ENCODE measurements at regions not wholly inside any gene's neighbourhood (a gene's known extent, or its start where the extent isn't known, plus 50 kb on each side); places are given as distances from the start of the nearest gene placed in this dataset.

- H3K27me3 ChIP-seq (replicated peaks), result no peaks in the 10 kb centered on the region
- no peak for TF ChIP-seq CTCF (IDR thresholded peaks at IDR 0.05; ENCODE audit: low read depth, low read length, missing control alignments)
- H3K4me3 ChIP-seq (ENCODE audit: low read depth, low read length), result no peak overlapping the region
- in situ Hi-C loops (cut with HindIII; ENCODE audit: low pct_ligation_motif_present, low sequenced_read_pairs), result no loop called here
- DNase-seq, result no peak
- H3K27ac ChIP-seq, result no peak overlapping the region
- no peaks in the 10 kb centered on the region for H3K36me3 ChIP-seq (replicated peaks)
Measured at GRCh38 chrX:43218198-43218597, 437.9 kb upstream of the MAOA start.

GRCh38 chrX:43224496-43224895, 431.6 kb upstream of the MAOA start:
- Histone ChIP-seq H3K27ac (no peak overlapping the region), H3K4me3 (ENCODE audit: low read depth, low read length) (no peak overlapping the region), H3K36me3 (replicated peaks) (no peaks in the 10 kb centered on the region), H3K27me3 (replicated peaks) (no peaks in the 10 kb centered on the region)
- no peak for DNase-seq
- no peak for TF ChIP-seq CTCF (IDR thresholded peaks at IDR 0.05; ENCODE audit: low read depth, low read length, missing control alignments)
- in situ Hi-C loops (cut with HindIII; ENCODE audit: low pct_ligation_motif_present, low sequenced_read_pairs), result no loop called here

GRCh38 chrX:43225626-43226328, 430.3 kb upstream of the MAOA start:
- no peak for DNase-seq
- Histone ChIP-seq H3K36me3 (replicated peaks) (no peaks in the 10 kb centered on the region), H3K27ac (no peak overlapping the region), H3K4me3 (ENCODE audit: low read depth, low read length) (no peak overlapping the region), H3K27me3 (replicated peaks) (no peaks in the 10 kb centered on the region)
- no peak for TF ChIP-seq CTCF (IDR thresholded peaks at IDR 0.05; ENCODE audit: low read depth, low read length, missing control alignments)
- in situ Hi-C loops (cut with HindIII; ENCODE audit: low pct_ligation_motif_present, low sequenced_read_pairs), result no loop called here

- Histone ChIP-seq H3K36me3 (replicated peaks) (no peaks in the 10 kb centered on the region), H3K27me3 (replicated peaks) (no peaks in the 10 kb centered on the region), H3K4me3 (ENCODE audit: low read depth, low read length) (no peak overlapping the region), H3K27ac (no peak overlapping the region)
- in situ Hi-C loops (cut with HindIII; ENCODE audit: low pct_ligation_motif_present, low sequenced_read_pairs), result no loop called here
- no peak for TF ChIP-seq CTCF (IDR thresholded peaks at IDR 0.05; ENCODE audit: low read depth, low read length, missing control alignments)
- DNase-seq, result no peak
Measured at GRCh38 chrX:43238461-43238945, 417.6 kb upstream of the MAOA start.

GRCh38 chrX:43239356-43239755, 416.7 kb upstream of the MAOA start:
- no peak for TF ChIP-seq CTCF (IDR thresholded peaks at IDR 0.05; ENCODE audit: low read depth, low read length, missing control alignments)
- H3K27me3 ChIP-seq (replicated peaks), result no peaks in the 10 kb centered on the region
- no peak overlapping the region for H3K27ac ChIP-seq
- DNase-seq, result no peak
- H3K36me3 ChIP-seq (replicated peaks), result no peaks in the 10 kb centered on the region
- no peak overlapping the region for H3K4me3 ChIP-seq (ENCODE audit: low read depth, low read length)
- in situ Hi-C loops (cut with HindIII; ENCODE audit: low pct_ligation_motif_present, low sequenced_read_pairs), result no loop called here

GRCh38 chrX:43255596-43255995, 400.5 kb upstream of the MAOA start:
- H3K27me3 ChIP-seq (replicated peaks), result no peaks in the 10 kb centered on the region
- DNase-seq, result no peak
- TF ChIP-seq CTCF (IDR thresholded peaks at IDR 0.05; ENCODE audit: low read depth, low read length, missing control alignments), result no peak
- in situ Hi-C loops (cut with HindIII; ENCODE audit: low pct_ligation_motif_present, low sequenced_read_pairs), result no loop called here
- H3K36me3 ChIP-seq (replicated peaks), result no peaks in the 10 kb centered on the region
- no peak overlapping the region for H3K27ac ChIP-seq
- no peak overlapping the region for H3K4me3 ChIP-seq (ENCODE audit: low read depth, low read length)
